Mesodermal cell (in vitro differentiated cells): ENCODE measurements at regions not wholly inside any gene's neighbourhood (a gene's known extent, or its start where the extent isn't known, plus 50 kb on each side); places are given as distances from the start of the nearest gene placed in this dataset.
"Not testable (repeated sequence)": the region's sequence is repeated elsewhere in the genome, so short reads cannot be mapped to it uniquely, and the experiment has no call there.

Experiments
- H3K27ac ChIP-seq: 2 replicates; pipeline ENCODE4 v1.7.0; 2013; ENCODE audit warnings: mild to moderate bottlenecking, low read depth, low read length, moderate library complexity; ENCODE audit not compliant: severe bottlenecking
- H3K36me3 ChIP-seq: 2 replicates; pipeline ENCODE4 v1.7.1; 2013; ENCODE audit warnings: mild to moderate bottlenecking, low read length, moderate library complexity; ENCODE audit not compliant: control insufficient read depth, insufficient read depth
- H3K4me1 ChIP-seq: one replicate; pipeline ENCODE4 v1.7.1; 2013; ENCODE audit warnings: mild to moderate bottlenecking, low read length; ENCODE audit not compliant: insufficient read depth, control insufficient read depth, poor library complexity, severe bottlenecking
- H3K4me3 ChIP-seq: 2 replicates; pipeline ENCODE4 v1.7.0; 2013; ENCODE audit warnings: low read length, control low read depth, mild to moderate bottlenecking; ENCODE audit not compliant: insufficient read depth, poor library complexity, severe bottlenecking; ENCODE audit errors: extremely low read depth
- H3K9me3 ChIP-seq: 2 replicates; pipeline ENCODE4 v1.7.1; 2013; ENCODE audit warnings: mild to moderate bottlenecking, low read length, moderate library complexity; ENCODE audit not compliant: control insufficient read depth
- WGBS, 2 experiments: methylation state at CpG; one replicate each; pipeline ENCODE4 v1.1.5; 2013; ENCODE audit warnings: missing lambda C conversion rate in 2 of 2; ENCODE audit not compliant: insufficient coverage in 2 of 2; 5-methylcytosine and 5-hydroxymethylcytosine counted together

DNA sequence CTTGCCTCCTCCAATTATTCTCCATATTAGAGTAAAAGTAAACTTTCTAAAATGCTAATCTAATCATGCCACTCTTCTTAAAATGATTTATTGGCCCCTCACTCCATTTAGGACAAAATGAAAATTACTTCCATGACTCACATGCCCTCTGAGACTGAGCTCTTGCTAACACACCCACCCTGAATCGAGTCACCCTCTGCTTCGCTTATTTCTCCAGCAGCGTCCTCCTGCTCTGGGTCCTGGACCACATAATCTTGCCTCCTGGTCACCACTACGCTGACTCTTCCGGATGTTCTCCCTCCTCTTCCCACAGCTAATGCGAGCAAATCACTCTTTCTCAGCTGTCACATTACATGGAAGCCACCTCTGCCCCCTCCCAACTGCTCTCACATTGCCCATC lies 384.0 kb upstream of the FZD8 start:
- no peaks in the 10 kb centered on the region for H3K9me3 ChIP-seq
- WGBS, 2 experiments = 91 to 95% methylated on average over 6 of the region's 6 CpGs
- no peaks in the 10 kb centered on the region for H3K36me3 ChIP-seq
- no peak overlapping the region for H3K27ac ChIP-seq
- H3K4me3 ChIP-seq = no peak overlapping the region
- peaks cover 12% of the 10 kb centered on the region for H3K4me1 ChIP-seq

DNA sequence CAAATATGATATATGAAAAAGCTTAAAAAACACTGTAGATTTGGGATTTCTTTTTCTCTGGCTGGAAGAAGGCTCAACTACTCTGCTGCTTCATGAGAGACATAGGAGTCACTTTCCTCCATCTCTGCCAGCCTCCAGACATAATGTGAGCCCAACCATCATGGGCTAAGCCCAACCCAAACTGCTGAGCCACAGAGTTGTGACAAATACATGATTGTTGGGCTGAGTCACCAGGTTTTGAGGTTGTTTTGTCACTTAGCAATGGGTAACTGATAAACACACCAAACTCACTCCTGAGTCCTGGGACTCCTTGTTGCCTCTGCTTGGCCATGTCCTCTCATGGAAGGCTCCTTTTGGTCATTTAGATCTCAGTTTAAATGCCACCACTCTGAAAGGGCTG lies 381.8 kb upstream of the FZD8 start:
- Histone ChIP-seq H3K9me3 (no peaks in the 10 kb centered on the region), H3K4me3 (no peak overlapping the region), H3K36me3 (no peaks in the 10 kb centered on the region), H3K27ac (peak overlapping the region; percentile 90), H3K4me1 (peaks cover 12% of the 10 kb centered on the region)

DNA sequence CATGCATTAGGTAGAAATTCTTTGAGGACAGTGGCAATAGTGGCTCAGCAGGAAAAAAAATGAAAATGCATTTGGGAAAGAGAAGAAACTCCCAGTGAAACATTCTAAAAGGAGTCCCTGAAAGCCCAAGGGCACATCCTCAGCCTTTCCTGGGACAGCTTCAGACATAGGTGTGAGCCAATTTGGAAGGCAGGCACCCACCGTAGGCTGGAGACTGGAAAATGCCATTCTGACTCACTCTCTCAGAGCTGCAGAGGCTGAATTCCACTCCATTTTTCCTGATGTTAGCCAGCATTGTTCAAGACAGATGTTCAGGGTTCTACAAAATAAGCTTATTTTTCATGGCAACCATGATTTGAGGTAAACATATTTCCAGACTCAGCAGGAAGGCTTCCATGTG lies 379.0 kb upstream of the FZD8 start:
- 0% methylated on average over 1 of the region's 1 CpG; no CpG with 5 or more reads in 1 of the 2 experiments for WGBS, 2 experiments
- no peak overlapping the region for H3K4me3 ChIP-seq
- no peak overlapping the region for H3K27ac ChIP-seq
- H3K4me1 ChIP-seq = peaks cover 12% of the 10 kb centered on the region
- H3K36me3 ChIP-seq = no peaks in the 10 kb centered on the region
- no peaks in the 10 kb centered on the region for H3K9me3 ChIP-seq

DNA sequence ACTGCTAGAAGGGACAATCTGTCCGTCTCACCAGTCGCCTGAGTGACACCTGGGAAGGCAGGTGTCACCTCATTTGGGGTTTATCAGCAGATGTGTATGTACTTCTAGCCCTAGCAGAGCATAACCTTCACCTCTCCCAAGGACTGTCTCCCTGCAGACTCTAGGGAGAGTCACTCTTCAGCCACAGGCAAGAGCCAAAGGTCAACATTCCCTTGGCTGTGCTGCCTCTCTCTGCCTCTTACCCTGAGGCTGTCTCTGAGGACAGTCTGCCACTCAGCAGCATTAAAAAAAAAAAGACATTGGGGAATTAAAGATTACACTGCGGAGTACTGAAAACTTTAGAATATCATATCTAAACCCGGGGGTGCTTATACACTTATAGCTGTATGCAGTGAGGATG lies 377.7 kb upstream of the FZD8 start:
- Histone ChIP-seq H3K4me3 (no peak overlapping the region), H3K27ac (no peak overlapping the region), H3K4me1 (peaks cover 12% of the 10 kb centered on the region), H3K9me3 (no peaks in the 10 kb centered on the region), H3K36me3 (no peaks in the 10 kb centered on the region)
- 95 to 100% methylated on average over 1 to 2 of the region's 4 CpGs for WGBS, 2 experiments

DNA sequence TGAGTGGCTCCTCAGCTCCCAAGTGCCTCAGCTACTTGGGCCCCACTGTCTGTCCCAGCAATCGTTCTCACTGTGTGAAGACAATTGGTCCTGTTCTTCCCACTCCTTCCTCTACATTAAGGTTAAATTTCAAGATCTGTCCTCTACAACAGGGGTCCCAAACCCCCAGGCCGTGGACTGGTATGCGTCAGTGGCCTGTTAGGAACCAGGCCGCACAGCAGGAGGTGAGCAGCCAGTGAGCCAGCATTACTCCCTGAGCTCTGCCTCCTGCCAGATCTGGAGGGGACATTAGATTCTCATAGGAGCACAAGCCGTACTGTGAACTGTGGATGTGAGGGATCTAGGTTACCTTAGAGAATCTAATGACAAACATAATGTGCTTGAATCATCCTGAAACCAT lies 376.9 kb upstream of the FZD8 start:
- H3K4me1 ChIP-seq = peaks cover 15% of the 10 kb centered on the region
- H3K36me3 ChIP-seq = no peaks in the 10 kb centered on the region
- H3K9me3 ChIP-seq = no peaks in the 10 kb centered on the region
- H3K4me3 ChIP-seq = no peak overlapping the region
- WGBS, 2 experiments = 75 to 85% methylated on average over 5 of the region's 5 CpGs
- no peak overlapping the region for H3K27ac ChIP-seq

DNA sequence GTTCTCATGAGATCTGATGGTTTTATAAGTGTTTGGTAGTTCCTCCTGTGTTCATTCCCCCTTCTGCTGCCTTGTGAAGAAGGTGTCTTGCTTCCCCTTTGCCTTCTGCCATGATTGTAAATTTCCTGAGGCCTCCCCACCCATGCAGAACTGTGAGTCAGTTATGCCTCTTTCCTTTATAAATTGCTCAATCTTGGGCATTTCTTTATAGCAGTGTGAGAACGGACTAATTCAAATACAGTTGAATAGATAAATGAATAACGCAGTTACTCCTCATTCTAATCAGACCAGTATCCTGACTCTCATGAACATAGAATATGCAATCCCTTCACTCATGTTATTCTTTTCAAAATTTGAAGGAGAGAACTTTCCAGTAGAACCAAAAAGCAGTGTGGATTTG lies 375.0 kb upstream of the FZD8 start:
- Histone ChIP-seq H3K36me3 (no peaks in the 10 kb centered on the region), H3K4me3 (no peak overlapping the region), H3K27ac (no peak overlapping the region), H3K4me1 (peaks cover 7% of the 10 kb centered on the region), H3K9me3 (no peaks in the 10 kb centered on the region)
- 80% methylated on average over 1 of the region's 2 CpGs; no CpG with 5 or more reads in 1 of the 2 experiments for WGBS, 2 experiments

DNA sequence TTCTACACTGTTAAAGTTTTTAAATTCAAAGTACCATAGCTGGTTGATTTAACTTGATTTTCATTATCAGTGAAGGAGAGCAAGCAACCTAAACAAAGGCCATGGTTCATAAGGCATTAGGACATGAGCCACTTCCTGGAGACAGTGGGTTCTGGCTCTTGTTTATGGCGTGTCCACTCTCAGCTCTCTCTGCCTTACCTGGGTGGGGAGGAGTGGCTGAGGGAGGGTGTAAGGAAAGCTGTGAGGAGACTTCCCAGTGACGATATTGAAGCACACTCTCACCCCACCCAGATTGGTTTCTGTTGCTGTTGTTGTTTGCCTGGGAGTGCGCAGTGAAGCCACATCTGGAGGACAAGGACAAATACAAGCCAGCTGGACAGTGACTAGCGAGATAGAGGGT lies 365.3 kb upstream of the FZD8 start:
- H3K36me3 ChIP-seq = no peaks in the 10 kb centered on the region

DNA sequence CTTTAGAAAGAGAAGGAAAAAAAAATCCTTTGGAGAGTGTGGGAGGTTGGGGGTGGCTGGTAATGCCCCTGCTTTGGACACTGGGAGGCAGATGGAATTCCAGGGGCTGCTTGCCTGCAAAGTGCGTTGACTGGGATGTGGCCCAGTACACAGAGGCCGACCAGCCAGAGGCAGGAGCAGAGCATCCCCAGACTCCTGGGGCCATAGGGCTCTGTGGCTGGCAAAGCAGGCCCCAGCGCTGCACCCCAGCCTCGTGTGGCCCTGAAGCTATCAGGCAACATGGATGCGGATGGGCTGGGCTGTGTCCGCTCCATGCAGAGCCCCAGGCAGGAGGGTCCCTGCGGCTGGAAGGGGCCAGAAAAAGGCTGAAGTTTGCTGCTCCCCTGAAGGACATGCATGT lies 361.6 kb upstream of the FZD8 start:
- H3K36me3 ChIP-seq = no peaks in the 10 kb centered on the region
- H3K9me3 ChIP-seq = no peaks in the 10 kb centered on the region
- no peaks in the 10 kb centered on the region for H3K4me1 ChIP-seq
- no peak overlapping the region for H3K27ac ChIP-seq
- 83 to 97% methylated on average over 1 to 7 of the region's 7 CpGs for WGBS, 2 experiments
- H3K4me3 ChIP-seq = no peak overlapping the region

More for the DNA sequence above, 365.3 kb upstream of the FZD8 start:
- WGBS, 2 experiments = 89 to 100% methylated on average over 2 to 3 of the region's 4 CpGs
- Histone ChIP-seq H3K4me3 (no peak overlapping the region), H3K9me3 (no peaks in the 10 kb centered on the region), H3K4me1 (no peaks in the 10 kb centered on the region), H3K27ac (no peak overlapping the region)

DNA sequence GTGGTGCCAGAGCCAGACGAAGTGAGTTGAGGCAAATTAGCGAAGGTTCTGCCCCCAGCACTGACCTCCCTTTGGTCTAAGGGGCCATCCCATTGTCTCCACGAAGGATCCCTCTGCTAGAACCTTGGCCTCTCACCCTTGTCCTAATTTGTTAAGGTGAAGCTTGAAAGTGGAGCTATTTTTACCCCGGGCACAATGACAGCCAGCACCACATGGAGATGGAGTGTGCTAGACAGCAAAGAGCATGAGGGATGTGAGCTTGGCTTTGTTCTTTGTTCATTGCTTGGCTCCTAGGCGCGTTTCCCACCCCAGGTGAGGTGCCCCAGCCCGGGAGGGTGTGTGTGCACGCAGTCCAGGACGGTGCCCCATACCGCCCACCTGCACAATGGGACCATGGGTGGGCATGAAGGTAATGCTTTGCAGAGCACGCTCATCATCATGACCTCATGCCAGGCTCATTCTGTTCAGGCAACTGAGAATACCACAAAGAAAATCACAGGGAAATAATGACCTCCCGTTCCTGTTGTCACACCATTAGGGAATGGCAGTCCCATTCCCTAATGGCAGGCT lies 361.0 kb upstream of the FZD8 start:
- Histone ChIP-seq H3K4me1 (no peaks in the 10 kb centered on the region), H3K36me3 (no peaks in the 10 kb centered on the region), H3K9me3 (no peaks in the 10 kb centered on the region), H3K27ac (no peak overlapping the region), H3K4me3 (no peak overlapping the region)
- 82 to 100% methylated on average over 7 to 12 of the region's 12 CpGs for WGBS, 2 experiments

DNA sequence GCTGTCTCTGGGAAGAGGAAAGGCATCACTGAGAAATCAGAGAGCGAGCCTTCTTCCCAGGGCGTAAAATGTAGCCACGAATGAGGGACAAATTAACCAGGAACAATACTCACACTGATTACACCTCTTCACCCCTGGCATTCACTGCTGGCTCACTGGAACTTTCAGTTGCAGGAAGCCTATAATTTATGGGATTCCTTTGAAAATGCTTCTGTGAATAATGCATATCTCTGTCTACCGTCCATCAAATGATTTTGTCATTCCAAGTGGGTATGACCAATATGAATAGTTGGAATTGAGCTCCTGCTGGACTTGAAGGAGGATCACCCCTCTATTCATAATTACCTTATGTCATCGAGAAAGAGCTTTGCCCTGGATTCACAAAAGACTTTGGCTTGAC lies 360.3 kb upstream of the FZD8 start:
- H3K9me3 ChIP-seq = no peaks in the 10 kb centered on the region
- H3K4me3 ChIP-seq = no peak overlapping the region
- H3K36me3 ChIP-seq = no peaks in the 10 kb centered on the region
- no peak overlapping the region for H3K27ac ChIP-seq
- no peaks in the 10 kb centered on the region for H3K4me1 ChIP-seq
- WGBS, 2 experiments = 95% methylated on average over 4 of the region's 5 CpGs; no CpG with 5 or more reads in 1 of the 2 experiments

DNA sequence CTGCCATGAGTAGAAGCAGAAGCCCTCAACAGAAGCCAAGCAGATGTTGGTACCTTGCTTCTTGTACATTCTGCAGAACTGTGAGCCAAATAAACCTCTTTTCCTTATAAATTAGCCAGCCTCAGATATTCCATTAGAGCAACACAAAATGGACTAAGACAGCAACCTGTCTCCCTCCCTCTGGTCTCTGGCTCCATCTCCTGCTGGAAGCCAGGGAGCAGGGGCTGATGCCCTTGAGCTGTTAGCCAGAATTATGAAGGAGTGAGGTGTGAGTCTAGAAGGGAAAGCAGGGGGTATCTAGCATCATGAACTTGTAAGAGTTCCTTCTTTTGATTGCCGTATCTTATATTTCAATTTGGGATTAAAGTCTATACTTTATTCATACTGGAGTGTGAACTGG lies 358.7 kb upstream of the FZD8 start:
- not testable (repeated sequence) for H3K4me1 ChIP-seq, H3K9me3 ChIP-seq, H3K4me3 ChIP-seq, H3K36me3 ChIP-seq, H3K27ac ChIP-seq
- WGBS, 2 experiments = 100% methylated on average over 1 of the region's 1 CpG; no CpG with 5 or more reads in 1 of the 2 experiments
